GM19395 (cell line): ENCODE measurements at regions not wholly inside any gene's neighbourhood (a gene's known extent, or its start where the extent isn't known, plus 50 kb on each side); places are given as distances from the start of the nearest gene placed in this dataset.
"Not testable (repeated sequence)": the region's sequence is repeated elsewhere in the genome, so short reads cannot be mapped to it uniquely, and the experiment has no call there.

Experiments used
- ATAC-seq: cut with Tn5 transposase; IDR thresholded peaks from one replicate; pipeline ENCODE4 v1.9.1; 2021; ENCODE audit warnings: mild to moderate bottlenecking, moderate library complexity; ENCODE audit not compliant: unreplicated experiment

GRCh38 chr9:74073897-74074296 lies 423.2 kb upstream of the RORB start:
- no peak for ATAC-seq

GRCh38 chr9:74078647-74079046 lies 418.5 kb upstream of the RORB start:
- no peak for ATAC-seq

GRCh38 chr9:74080652-74081051 lies 416.5 kb upstream of the RORB start:
- not testable (repeated sequence) for ATAC-seq

- no peak for ATAC-seq
Measured at GRCh38 chr9:74083681-74084433, 413.3 kb upstream of the RORB start.

- ATAC-seq, result not testable (repeated sequence)
Measured at GRCh38 chr9:74085384-74086037, 411.6 kb upstream of the RORB start.

GRCh38 chr9:74090921-74091320 lies 406.2 kb upstream of the RORB start:
- ATAC-seq, result not testable (repeated sequence)

- no peak for ATAC-seq
Measured at GRCh38 chr9:74092491-74092834, 404.7 kb upstream of the RORB start.

- not testable (repeated sequence) for ATAC-seq
Measured at GRCh38 chr9:74094037-74094436, 403.1 kb upstream of the RORB start.

- ATAC-seq, result no peak
Measured at GRCh38 chr9:74094766-74095165, 402.4 kb upstream of the RORB start.

GRCh38 chr9:74095925-74096324 lies 401.2 kb upstream of the RORB start:
- no peak for ATAC-seq

GRCh38 chr9:74096420-74096819 lies 400.7 kb upstream of the RORB start:
- no peak for ATAC-seq

- ATAC-seq, result no peak
Measured at GRCh38 chr9:74100042-74100441, 397.1 kb upstream of the RORB start.

- not testable (repeated sequence) for ATAC-seq
Measured at GRCh38 chr9:74102148-74102547, 395.0 kb upstream of the RORB start.

- no peak for ATAC-seq
Measured at GRCh38 chr9:74102702-74103101, 394.4 kb upstream of the RORB start.

GRCh38 chr9:74107692-74108091 lies 389.4 kb upstream of the RORB start:
- no peak for ATAC-seq

GRCh38 chr9:74115976-74116375 lies 381.2 kb upstream of the RORB start:
- ATAC-seq, result no peak

- ATAC-seq, result no peak
Measured at GRCh38 chr9:74117151-74117550, 380.0 kb upstream of the RORB start.

GRCh38 chr9:74117731-74118130 lies 379.4 kb upstream of the RORB start:
- ATAC-seq, result no peak

GRCh38 chr9:74120061-74120460 lies 377.1 kb upstream of the RORB start:
- ATAC-seq, result no peak

GRCh38 chr9:74120470-74120869 lies 376.7 kb upstream of the RORB start:
- no peak for ATAC-seq

- ATAC-seq, result no peak
Measured at GRCh38 chr9:74122216-74122615, 374.9 kb upstream of the RORB start.

- ATAC-seq, result no peak
Measured at GRCh38 chr9:74122661-74123060, 374.5 kb upstream of the RORB start.

- no peak for ATAC-seq
Measured at GRCh38 chr9:74125941-74126340, 371.2 kb upstream of the RORB start.
